ENCODE measurements at regions not wholly inside any gene's neighbourhood (a gene's known extent, or its start where the extent isn't known, plus 50 kb on each side); places are given as distances from the start of the nearest gene placed in this dataset.

DNA sequence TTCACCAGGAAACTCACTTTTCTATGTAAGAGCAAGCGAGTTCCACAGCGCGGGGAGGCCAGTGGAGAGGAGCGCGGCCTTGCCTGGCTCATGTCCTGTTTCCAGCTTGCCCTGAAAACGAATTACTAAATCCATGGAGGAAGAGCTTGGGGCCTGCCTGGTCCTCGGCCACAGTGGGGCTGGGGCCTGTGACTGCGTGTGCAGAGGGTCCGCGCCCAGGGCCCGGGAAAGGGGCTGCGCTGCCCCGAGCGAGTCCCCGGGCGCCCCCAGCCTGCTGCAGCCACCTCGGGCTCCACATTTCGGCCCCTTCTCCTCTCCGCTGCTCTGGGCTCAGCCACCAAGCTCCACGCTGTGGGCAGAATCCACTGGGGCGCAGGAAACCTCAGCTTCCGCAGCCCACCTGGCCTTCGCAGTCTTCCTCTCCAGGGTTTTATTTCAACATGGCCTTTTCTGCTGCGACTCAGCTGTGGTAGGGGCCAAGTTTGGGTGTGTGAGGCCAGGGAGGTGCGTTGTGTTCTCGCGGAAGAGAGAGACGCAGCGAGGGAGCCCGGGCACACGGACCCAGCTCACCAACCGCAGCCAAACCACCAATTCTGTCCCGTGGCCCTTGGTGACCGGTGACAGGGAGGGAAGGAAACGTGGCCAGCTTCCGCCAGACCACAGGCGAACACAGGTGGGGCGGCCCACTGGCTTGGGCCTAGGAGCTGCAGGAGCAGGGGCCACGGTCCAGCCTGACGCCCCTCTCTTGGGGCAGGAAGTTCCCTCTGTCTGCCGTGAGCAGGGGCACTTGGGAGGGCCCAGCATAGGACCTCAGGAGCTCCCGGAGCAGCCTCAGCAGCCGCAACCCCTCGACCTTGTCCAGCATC is 211.4 kb downstream of the ERMARD start:
- no peak for TF ChIP-seq CTCF (IDR thresholded peaks at IDR 0.05)
- TF ChIP-seq POLR2A (IDR thresholded peaks at IDR 0.05): no peak
